ENCODE measurements at regions not wholly inside any gene's neighbourhood (a gene's known extent, or its start where the extent isn't known, plus 50 kb on each side); places are given as distances from the start of the nearest gene placed in this dataset.

GRCh38 chr10:2759233-2759632 lies 308.1 kb upstream of the PFKP start:
- intact Hi-C loops (cut with micrococcal nuclease; ENCODE audit: unreplicated experiment) = no loop called here

GRCh38 chr10:2754943-2755342 lies 312.4 kb upstream of the PFKP start:
- BruUV-seq (replicated peaks) = no TSS peak
- H3K27ac ChIP-seq (ENCODE audit: low read depth, low read length, poor library complexity, severe bottlenecking) = no peak overlapping the region
- no peak overlapping the region for H3K4me3 ChIP-seq (ENCODE audit: low read depth, low read length, poor library complexity, severe bottlenecking)
- no peaks in the 10 kb centered on the region for H3K36me3 ChIP-seq (ENCODE audit: insufficient read depth, low read length)
- H3K4me1 ChIP-seq (ENCODE audit: insufficient read depth, low read length, poor library complexity, severe bottlenecking) = no peaks in the 10 kb centered on the region
- no peak for TF ChIP-seq CTCF (conservative IDR thresholded peaks at IDR 0.05; ENCODE audit: low read length)
- TF ChIP-seq EZH2phosphoT487 (IDR thresholded peaks at IDR 0.05; ENCODE audit: borderline replicate concordance, low read depth, low read length) = no peak
- H2AFZ ChIP-seq (ENCODE audit: low read length) = no peak overlapping the region
- H3K9me2 ChIP-seq (ENCODE audit: insufficient read depth, low read length) = no peaks in the 10 kb centered on the region
- ChIA-PET CTCF (ENCODE audit: unreplicated experiment) (no interaction called here), POLR2A (no interaction called here)
- no peaks in the 10 kb centered on the region for H3K9me3 ChIP-seq (ENCODE audit: low read length)
- no peaks in the 10 kb centered on the region for H4K20me1 ChIP-seq (ENCODE audit: insufficient read depth, low read length)
- intact Hi-C loops (cut with micrococcal nuclease; ENCODE audit: unreplicated experiment) = no loop called here
- no peak overlapping the region for H3K4me2 ChIP-seq (ENCODE audit: low read length)
- no peak for DNase-seq (ENCODE audit: low spot score)
- no peaks in the 10 kb centered on the region for H3K79me2 ChIP-seq (ENCODE audit: insufficient read depth, low read depth, low read length)

More at GRCh38 chr10:2759233-2759632, 308.1 kb upstream of the PFKP start:
- Histone ChIP-seq H3K4me1 (ENCODE audit: insufficient read depth, low read length, poor library complexity, severe bottlenecking) (no peaks in the 10 kb centered on the region), H4K20me1 (ENCODE audit: insufficient read depth, low read length) (no peaks in the 10 kb centered on the region), H3K9me2 (ENCODE audit: insufficient read depth, low read length) (no peaks in the 10 kb centered on the region), H3K79me2 (ENCODE audit: insufficient read depth, low read depth, low read length) (no peaks in the 10 kb centered on the region), H3K4me2 (ENCODE audit: low read length) (no peak overlapping the region), H3K4me3 (ENCODE audit: low read depth, low read length, poor library complexity, severe bottlenecking) (no peak overlapping the region), H3K27ac (ENCODE audit: low read depth, low read length, poor library complexity, severe bottlenecking) (no peak overlapping the region), H3K9me3 (ENCODE audit: low read length) (no peaks in the 10 kb centered on the region), H2AFZ (ENCODE audit: low read length) (no peak overlapping the region), H3K36me3 (ENCODE audit: insufficient read depth, low read length) (no peaks in the 10 kb centered on the region)
- ChIA-PET POLR2A (interaction anchor here (0.7 kb wide), 1 partner anchor 110 kb away, joined by 7 read pairs; no protein-coding TSS in a partner anchor), CTCF (ENCODE audit: unreplicated experiment) (no interaction called here)
- TF ChIP-seq CTCF (conservative IDR thresholded peaks at IDR 0.05; ENCODE audit: low read length) = no peak
- TF ChIP-seq EZH2phosphoT487 (IDR thresholded peaks at IDR 0.05; ENCODE audit: borderline replicate concordance, low read depth, low read length) = no peak
- no TSS peak for BruUV-seq (replicated peaks)
- no peak for DNase-seq (ENCODE audit: low spot score)

- ChIA-PET CTCF (ENCODE audit: unreplicated experiment) (no interaction called here), POLR2A (no interaction called here)
- no peak overlapping the region for H3K4me3 ChIP-seq (ENCODE audit: low read depth, low read length, poor library complexity, severe bottlenecking)
- TF ChIP-seq EZH2phosphoT487 (IDR thresholded peaks at IDR 0.05; ENCODE audit: borderline replicate concordance, low read depth, low read length) (no peak), CTCF (conservative IDR thresholded peaks at IDR 0.05; ENCODE audit: low read length) (no peak)
- no peak overlapping the region for H3K4me2 ChIP-seq (ENCODE audit: low read length)
- H3K4me1 ChIP-seq (ENCODE audit: insufficient read depth, low read length, poor library complexity, severe bottlenecking) = no peaks in the 10 kb centered on the region
- no peaks in the 10 kb centered on the region for H3K36me3 ChIP-seq (ENCODE audit: insufficient read depth, low read length)
- H3K9me2 ChIP-seq (ENCODE audit: insufficient read depth, low read length) = no peaks in the 10 kb centered on the region
- no peak overlapping the region for H3K27ac ChIP-seq (ENCODE audit: low read depth, low read length, poor library complexity, severe bottlenecking)
- no peaks in the 10 kb centered on the region for H3K79me2 ChIP-seq (ENCODE audit: insufficient read depth, low read depth, low read length)
- H2AFZ ChIP-seq (ENCODE audit: low read length) = no peak overlapping the region
- intact Hi-C loops (cut with micrococcal nuclease; ENCODE audit: unreplicated experiment) = no loop called here
- DNase-seq (ENCODE audit: low spot score) = no peak
- no TSS peak for BruUV-seq (replicated peaks)
- H4K20me1 ChIP-seq (ENCODE audit: insufficient read depth, low read length) = no peaks in the 10 kb centered on the region
- no peaks in the 10 kb centered on the region for H3K9me3 ChIP-seq (ENCODE audit: low read length)
Observed at GRCh38 chr10:2748287-2748686, 319.1 kb upstream of the PFKP start.
